GM13977 (cell line): ENCODE measurements at regions not wholly inside any gene's neighbourhood (a gene's known extent, or its start where the extent isn't known, plus 50 kb on each side); places are given as distances from the start of the nearest gene placed in this dataset.
"Not testable (repeated sequence)": the region's sequence is repeated elsewhere in the genome, so short reads cannot be mapped to it uniquely, and the experiment has no call there.

Experiments used
- DNase-seq: peaks from one replicate; pipeline ENCODE4 v3.0.0; 2012; ENCODE audit warnings: low spot score
- in situ Hi-C: fragments of 300-500 bp; cut with MboI; formaldehyde crosslinking; loops from one replicate; pipeline ENCODE4 v1.12.0; 2022; ENCODE audit warnings: low sequenced_read_pairs, low pct_unique_long_range_greater_than_20kb, mixed read lengths, inconsistent platforms; ENCODE audit not compliant: unreplicated experiment
- TF ChIP-seq, protein P1 (sequence below): IDR thresholded peaks from 2 replicates; pipeline ENCODE4 v1.5.1; 2012; ENCODE audit warnings: mild to moderate bottlenecking, control low read depth; ENCODE audit not compliant: insufficient read depth; ENCODE audit errors: extremely low read depth, missing control alignments

DNA sequence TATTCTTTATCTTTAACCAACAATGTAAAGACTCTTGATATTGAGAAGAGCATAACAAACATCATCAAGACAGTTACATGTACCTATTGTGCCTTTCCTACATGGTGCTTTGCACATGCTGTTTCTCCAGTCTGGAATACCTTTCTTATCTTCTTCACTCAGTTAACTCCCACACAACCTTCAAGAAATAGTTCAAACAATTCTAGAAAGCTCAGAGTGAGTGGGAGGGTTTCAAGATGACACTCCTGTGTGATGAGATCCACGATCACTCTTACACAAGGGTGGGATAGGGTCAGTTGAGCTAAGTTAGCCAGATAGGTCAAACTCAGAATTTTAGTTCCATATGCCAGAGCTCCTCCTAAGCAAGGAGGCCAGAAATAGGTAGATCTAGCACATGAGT, 915.5 kb downstream of the NR2F1-AS1 start:
- no peak for DNase-seq
- TF ChIP-seq, protein P1, sequence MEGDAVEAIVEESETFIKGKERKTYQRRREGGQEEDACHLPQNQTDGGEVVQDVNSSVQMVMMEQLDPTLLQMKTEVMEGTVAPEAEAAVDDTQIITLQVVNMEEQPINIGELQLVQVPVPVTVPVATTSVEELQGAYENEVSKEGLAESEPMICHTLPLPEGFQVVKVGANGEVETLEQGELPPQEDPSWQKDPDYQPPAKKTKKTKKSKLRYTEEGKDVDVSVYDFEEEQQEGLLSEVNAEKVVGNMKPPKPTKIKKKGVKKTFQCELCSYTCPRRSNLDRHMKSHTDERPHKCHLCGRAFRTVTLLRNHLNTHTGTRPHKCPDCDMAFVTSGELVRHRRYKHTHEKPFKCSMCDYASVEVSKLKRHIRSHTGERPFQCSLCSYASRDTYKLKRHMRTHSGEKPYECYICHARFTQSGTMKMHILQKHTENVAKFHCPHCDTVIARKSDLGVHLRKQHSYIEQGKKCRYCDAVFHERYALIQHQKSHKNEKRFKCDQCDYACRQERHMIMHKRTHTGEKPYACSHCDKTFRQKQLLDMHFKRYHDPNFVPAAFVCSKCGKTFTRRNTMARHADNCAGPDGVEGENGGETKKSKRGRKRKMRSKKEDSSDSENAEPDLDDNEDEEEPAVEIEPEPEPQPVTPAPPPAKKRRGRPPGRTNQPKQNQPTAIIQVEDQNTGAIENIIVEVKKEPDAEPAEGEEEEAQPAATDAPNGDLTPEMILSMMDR = no peak
- in situ Hi-C loops = no loop called here

DNA sequence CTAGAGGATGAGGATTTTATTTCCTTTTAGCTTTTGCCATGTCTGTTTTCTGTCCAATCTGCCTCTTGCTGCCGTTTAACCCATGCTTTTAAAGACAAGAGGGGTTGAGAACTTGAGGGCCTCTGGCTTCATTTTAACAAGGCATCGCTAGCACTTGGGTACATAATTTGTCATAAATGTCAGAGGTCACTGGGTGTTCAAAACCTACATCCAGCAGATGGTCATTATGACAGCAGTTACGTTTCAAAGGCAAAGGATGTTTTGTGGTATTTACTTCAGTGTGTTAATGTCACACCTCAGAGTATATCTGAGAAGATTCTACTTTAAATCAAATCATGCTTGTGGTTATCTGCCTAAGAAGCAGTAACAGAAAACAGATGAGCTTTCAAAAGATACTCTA, 918.3 kb downstream of the NR2F1-AS1 start:
- TF ChIP-seq, protein P1 = no peak
- in situ Hi-C loops = no loop called here
- no peak for DNase-seq

DNA sequence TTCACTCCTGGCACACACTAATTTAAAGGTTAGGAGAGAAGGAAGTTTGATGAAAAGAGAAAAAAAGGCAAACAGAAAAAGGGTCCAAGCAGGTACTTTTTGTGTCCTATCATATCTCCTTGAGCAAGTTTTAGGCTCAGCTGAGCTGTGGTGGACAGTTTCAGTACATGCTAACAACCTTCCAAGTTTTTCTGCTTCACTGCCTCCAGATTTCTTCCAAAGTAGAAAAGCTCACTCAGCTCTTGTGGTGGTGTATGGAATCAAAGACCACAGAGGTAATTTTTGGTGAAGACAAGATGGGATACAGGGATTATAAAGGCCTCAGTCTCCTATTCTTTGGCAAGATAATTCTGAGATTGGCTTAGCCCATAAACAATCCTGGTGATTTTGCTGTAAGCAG, 921.8 kb downstream of the NR2F1-AS1 start:
- in situ Hi-C loops = no loop called here
- no peak for DNase-seq
- TF ChIP-seq, protein P1 = no peak

DNA sequence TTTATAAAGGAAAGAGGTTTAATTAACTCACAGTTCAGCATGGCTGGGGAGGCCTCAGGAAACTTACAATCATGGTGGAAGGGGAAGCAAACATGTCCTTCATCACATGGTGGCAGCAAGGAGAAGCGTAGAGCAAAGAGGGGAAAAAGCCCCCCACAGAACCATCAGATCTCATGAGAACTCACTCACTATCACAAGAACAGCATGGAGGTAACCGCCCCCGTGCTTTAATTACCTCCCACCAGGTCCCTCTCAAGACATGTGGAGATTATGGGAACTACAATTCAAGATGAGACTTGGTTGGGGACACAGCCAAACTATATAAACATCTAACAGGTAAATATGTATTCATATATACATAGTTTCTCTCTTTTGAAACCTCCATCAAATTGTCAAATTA, 926.4 kb downstream of the NR2F1-AS1 start:
- in situ Hi-C loops, DNase-seq: not testable (repeated sequence)

DNA sequence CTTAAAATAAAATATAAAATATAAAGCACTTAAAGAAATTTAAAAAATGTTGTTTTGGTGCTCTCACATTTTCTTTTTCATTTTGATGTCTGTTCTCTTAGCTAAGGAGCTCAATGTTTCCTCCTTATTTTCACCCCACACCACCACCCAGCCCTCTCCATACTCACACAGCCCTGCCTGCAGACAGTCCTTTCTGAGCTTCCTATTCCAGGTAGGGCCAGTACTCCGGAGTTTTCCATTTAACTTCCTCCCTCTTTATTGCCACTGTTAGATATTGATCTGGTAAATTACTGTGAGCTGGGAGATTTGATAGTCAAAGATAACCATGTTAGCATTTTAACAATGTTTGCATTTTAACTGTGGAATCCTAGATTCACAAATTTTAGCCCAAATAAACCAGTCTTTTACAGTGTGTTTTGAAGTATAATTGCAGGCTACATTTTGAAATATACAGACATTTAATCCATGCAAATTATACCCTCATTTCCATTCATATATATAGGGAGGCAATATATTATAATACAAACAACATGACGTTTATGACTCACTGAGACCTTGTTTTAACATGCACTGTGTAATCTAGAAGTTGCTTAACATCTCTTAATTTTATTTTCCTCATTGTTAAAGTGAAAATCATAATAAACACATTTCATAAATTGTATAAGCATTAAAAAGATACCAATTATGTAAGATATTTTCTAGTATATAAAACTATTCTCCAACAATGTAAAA, 927.1 kb downstream of the NR2F1-AS1 start:
- TF ChIP-seq, protein P1 = no peak
- in situ Hi-C loops = no loop called here
- DNase-seq = no peak

DNA sequence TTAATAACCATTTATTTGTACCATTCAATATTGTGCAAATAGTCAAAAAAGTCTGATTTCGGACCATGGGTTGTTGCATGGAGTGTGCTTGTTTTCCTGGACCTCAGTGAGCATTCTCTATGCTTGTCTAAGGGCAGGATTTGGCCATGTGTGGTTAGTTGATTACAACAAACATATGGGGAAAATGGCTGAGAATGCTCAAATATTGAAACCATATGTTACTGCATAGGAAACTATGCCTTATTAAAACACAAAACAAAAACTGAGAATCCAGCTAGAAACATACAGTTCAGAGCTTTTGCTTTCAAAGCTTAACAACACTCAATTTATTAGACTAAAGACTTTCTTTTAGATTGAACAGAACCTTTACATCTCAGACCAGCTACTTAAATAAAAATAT, 928.3 kb downstream of the NR2F1-AS1 start:
- in situ Hi-C loops = no loop called here
- no peak for DNase-seq
- TF ChIP-seq, protein P1 = no peak

DNA sequence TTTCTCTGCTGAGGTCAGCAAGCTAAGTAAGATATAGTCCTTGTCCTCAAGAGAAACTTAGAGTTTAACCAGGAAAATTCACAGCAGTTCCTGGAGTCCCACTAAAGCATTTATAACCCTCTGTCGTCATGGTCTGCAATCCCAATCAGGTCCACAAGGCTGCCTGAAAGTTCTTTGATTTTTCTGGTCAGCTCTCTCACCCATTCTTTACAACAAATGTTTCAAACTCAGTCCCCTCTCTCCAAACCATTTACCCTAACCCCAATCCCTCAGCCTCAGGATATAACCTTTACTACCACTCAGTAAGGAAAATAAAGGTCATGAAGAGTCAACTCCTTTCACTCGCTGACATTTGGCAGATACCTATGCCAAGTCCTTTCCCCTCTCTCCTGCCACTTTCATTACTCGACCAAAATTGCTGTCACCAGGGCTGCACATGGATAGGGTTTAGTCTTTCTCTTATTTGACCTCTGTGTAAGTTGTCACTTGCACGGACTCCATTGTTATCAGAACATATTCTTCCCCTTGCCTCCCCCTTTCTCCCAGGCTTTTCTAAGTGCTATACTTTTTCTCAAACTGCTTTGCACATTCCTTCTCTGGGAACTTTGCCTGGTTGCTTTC, 936.6 kb downstream of the NR2F1-AS1 start:
- DNase-seq = no peak
- TF ChIP-seq, protein P1 = no peak
- in situ Hi-C loops = no loop called here
